Activated CD4-positive, alpha-beta T cell treated with anti-CD3 and anti-CD28 coated beads, Interleukin-2, Interleukin-6, amounts not matched to agents 100 ng/mL and 50 ng/mL, durations not matched to agents 16 hours and 8 hours (primary cell): ENCODE measurements at regions not wholly inside any gene's neighbourhood (a gene's known extent, or its start where the extent isn't known, plus 50 kb on each side); places are given as distances from the start of the nearest gene placed in this dataset.
"Not testable (repeated sequence)": the region's sequence is repeated elsewhere in the genome, so short reads cannot be mapped to it uniquely, and the experiment has no call there.

Source experiments
- DNase-seq: peaks from one replicate; pipeline ENCODE4 v3.0.0-alpha.2; 2020

DNA sequence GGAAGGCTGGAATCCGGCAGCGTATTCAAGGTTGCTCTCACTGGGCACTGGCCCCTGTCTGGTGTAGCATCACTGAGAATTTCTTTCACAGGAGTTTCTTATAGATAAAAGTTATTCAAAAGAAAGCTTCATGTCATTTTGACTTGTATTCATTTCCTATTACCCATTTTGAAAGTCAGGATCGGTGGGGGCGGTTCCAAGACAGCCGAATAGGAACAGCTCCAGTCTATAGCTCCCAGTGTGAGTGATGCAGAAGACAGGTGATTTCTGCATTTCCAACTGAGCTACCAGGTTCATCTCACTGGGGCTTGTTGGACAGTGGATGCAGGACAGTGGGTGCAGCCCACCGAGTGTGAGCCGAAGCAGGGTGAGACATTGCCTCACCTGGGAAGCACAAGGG is 51.5 kb upstream of the CDC42EP3 start:
- DNase-seq: not testable (repeated sequence)

DNA sequence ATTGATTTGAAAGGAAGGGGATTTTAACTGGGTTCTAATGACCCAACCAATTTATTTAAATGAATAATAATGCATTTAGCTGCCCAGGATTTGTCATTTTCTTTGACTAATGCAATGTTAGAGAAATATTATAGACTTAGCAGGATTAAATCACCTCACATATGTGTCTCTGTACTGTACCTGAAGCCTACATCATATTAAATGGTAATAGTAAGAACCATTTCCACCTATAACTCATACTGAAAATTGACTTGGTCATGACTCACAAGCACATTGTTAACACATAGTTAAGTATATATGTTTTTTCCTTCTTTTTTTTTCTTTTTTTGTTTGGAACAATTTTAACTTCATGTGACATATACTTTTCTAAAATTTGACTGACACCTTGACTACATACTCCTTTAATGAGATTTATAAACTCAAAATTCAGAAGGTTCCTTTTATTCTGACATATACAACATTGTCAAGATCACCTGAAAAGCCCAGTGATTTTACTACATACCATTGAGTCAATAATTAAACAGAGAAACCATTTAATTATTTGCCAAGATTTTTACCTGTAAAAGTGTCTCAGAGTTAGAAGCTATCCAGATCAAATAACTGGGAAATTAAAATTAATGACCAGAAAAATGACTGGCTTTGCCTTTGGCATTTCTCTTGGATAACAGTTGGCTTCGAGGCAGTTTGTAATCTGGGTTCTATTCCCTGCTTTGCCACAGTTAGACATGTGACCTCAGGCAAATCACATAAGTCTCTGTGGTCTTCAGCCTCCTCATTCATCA is 58.8 kb upstream of the CDC42EP3 start:
- peak; percentile 13 for DNase-seq

- DNase-seq: not testable (repeated sequence)
These were observed 61.0 kb upstream of the CDC42EP3 start for GRCh38 chr2:37732412-37732811.

- no peak for DNase-seq
These were observed 61.8 kb upstream of the CDC42EP3 start for GRCh38 chr2:37733251-37733650.

GRCh38 chr2:37733955-37734354 is 62.5 kb upstream of the CDC42EP3 start:
- DNase-seq: not testable (repeated sequence)

GRCh38 chr2:37734891-37735523 is 63.6 kb upstream of the CDC42EP3 start:
- DNase-seq: not testable (repeated sequence)

DNA sequence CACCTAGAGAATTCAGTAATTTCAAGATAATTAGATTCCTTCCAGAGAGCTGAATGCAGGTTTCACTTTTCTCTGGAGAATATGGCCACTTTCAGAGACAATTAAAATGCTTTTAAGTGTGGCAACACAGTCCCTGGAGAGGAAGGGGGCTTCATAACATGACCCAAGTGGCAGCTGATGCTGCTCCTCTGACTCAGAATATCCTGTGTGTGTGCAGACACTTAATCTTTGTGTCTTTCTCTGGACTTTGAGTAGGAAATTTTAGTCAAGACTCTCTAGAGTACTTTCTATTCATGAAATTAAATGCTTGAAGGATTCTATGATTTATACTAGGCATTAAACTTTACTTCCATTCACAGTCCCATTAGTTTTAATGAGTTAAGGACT is 64.1 kb upstream of the CDC42EP3 start:
- not testable (repeated sequence) for DNase-seq

- DNase-seq: no peak
These were observed 66.1 kb upstream of the CDC42EP3 start for GRCh38 chr2:37737507-37737906.

- DNase-seq: no peak
These were observed 66.9 kb upstream of the CDC42EP3 start for GRCh38 chr2:37738266-37738885.

DNA sequence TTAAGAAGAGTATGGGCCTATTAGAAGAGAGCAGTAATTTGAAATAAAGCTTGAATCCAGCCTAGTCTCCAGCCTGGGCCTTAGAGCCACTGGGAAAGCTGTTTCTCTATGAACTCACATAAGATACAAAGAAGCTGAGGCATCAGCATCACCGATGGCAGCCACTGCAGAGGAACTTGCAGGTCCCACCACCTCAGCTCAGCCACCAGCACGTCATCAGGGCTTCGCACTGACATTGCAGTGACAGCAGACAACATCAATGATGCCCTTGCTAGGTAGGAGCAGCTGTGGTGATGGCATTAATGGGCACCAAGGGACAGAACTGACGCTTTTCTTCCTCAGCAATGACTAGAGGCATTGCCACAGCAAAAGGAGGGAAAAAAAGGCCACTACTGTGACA is 67.7 kb upstream of the CDC42EP3 start:
- DNase-seq: no peak

DNA sequence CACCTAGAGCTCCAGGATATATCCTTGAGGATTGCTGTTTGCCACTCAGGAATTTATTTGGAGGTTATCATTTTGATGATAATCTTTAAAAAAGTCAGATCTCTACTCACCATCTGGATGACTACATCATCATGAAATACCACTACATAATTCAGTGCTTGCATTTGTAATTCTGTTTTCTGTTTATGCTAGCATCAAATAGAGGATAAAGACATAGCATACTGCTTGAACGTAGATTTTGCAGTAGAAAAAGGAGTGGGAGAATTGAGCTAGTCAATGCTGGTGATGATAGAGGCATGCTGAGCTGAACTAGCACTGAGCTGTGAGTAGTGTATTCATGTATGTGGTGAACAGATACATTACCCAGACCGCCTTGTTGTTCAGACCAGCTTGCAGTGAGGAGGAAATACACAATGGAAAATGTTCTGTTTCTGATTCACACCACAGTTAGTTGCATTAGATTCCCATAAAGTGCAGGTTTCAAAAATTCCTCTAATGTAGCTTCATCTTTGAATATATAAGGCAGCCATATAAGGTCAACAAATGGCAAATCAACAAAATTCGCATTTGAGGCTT is 68.8 kb upstream of the CDC42EP3 start:
- no peak for DNase-seq

GRCh38 chr2:37742286-37742685 is 70.8 kb upstream of the CDC42EP3 start:
- no peak for DNase-seq

GRCh38 chr2:37744010-37744409 is 72.6 kb upstream of the CDC42EP3 start:
- DNase-seq: no peak

DNA sequence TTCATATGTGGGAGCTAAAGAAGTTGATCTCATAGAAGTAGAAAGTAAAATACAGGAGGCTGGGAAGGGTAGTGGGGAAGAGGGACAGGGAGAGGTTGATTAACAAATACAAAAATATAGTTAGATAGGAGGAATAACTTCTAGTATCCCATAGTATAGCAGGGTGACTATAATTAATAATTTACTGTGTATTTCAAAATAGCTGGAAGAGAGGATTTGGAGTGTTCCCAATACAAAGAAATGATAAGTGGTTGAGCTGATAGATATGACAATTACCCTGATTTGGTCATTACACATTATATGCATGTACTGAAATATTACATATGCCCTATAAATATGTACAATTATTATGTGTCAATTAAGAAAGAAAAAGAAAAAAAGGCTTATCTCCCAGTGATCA is 73.5 kb upstream of the CDC42EP3 start:
- DNase-seq: not testable (repeated sequence)

DNA sequence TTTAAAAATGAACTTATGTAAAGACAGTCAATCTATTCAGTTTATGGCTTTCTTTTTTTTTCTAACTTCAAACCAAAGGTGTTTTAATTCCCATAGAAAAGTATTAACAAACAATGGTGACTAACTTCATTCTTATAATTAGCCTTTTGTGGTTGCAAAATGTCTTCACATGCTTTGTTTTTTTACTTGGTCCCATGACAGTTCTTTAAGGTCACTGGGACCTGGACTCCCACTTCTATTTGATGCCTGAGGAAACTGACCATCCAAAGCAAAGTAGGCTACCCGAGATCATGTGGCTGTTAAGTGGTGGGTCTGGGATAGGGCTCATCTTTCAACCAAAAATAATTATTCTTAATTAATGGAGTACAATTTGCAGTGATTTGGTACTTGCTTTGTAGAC is 74.6 kb upstream of the CDC42EP3 start:
- not testable (repeated sequence) for DNase-seq

DNA sequence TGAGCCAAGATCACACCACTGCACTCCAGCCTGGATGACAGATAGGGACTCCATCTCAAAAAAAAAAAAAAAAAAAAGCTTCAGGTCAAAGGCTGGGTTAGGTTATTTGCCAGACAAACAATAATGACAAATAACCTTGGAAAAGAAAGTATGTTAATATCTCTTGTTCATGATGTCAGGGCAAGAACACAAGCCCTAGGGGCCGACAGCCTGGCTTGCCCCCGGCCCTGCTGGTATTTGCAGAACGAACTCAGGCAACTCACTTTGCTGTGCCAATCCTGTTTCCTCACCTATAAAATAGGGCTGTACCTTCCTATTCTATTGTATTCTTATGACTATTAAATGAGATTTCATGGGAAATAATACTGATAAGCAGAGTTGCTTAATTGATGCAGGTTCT is 75.4 kb upstream of the CDC42EP3 start:
- DNase-seq: no peak

DNA sequence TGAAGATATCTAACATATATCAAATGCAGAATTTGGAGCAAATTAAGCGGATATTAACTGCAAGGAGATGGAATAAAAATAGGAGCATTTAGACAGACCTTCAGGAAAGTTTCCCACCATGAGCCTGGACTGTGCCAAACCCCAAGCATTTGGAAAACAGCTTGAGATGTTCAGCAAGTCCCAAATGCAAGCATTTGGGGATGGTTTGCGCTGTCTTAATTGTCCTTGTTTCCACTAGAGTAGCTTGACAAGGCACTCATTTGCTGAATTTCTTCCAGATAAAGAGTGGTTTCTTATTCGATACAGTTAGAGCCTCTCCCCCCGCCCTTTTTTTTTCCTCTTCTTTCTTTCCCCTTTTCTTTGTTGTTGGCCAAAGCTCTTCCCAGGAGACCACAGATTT is 77.1 kb upstream of the CDC42EP3 start:
- DNase-seq: no peak

- DNase-seq: not testable (repeated sequence)
These were observed 78.8 kb upstream of the CDC42EP3 start for GRCh38 chr2:37750286-37750685.

DNA sequence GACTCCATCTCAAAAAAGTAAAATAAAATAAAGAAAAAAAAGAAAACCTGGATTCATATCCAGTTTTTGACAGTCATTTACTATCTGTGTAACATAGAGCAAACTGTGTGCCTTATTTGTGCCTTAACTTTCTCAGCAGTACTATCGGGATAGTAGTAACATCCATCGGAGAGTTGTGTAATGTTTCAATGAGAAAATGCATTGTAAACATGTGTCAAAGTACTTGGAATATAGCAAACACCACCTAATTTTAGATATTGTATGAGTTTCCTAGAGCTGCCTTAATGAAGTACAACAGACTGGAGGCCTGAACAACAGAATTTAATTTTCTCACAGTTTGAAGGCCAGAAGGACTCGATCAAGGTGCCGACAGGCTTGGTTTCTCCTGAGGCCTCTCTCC is 81.3 kb upstream of the CDC42EP3 start:
- no peak for DNase-seq

GRCh38 chr2:37753758-37754157 is 82.3 kb upstream of the CDC42EP3 start:
- no peak for DNase-seq

DNA sequence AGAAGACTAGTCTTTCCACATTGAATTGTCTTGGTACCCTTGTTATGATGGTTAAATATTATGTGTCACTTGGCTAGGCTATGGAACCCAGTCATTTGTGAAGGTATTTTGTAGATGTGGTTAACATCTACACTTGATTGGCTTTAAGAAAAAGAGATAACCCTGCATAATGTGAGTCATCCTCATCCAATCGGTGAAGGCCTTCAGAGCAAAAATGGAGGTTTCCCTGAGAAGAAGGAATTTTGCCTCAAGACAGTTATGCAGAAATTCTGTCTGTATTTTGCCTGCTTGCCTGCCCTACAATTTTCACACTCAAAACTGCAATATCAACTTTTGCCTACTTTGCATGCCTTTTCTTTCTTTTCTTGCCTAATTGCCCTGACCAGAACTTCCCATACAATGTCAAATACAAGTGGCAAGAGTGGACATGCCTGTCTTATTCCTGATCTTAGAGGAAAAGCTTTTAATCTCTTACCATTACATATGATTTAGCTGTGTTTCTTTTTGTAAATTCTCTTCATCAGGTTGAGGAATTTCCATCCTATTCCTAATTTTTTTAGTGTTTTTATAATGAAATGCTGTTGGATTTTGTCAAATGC is 84.6 kb upstream of the CDC42EP3 start:
- not testable (repeated sequence) for DNase-seq

GRCh38 chr2:37757456-37757855 is 86.0 kb upstream of the CDC42EP3 start:
- DNase-seq: not testable (repeated sequence)

DNA sequence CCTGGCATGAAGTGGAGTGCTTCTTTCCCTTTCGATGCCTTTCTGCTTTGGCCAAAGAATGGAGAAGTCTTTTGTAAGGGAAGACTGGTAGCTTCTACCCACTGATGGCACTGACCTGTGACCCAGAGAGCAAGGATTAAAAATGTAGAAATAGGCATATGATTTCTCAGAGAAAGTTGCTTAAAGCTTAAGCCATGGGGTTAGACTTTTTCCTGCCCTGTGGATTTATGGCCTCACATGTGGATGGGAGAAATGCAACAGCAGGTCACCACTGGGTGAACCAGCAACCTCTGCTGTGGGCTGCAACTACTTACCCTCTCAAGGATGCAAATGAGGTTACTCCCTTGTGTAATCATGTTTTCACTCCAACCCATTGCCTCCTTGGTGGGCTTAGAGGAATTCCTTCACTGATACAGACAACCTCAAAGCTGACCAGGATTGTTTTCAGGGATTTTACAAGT is 86.7 kb upstream of the CDC42EP3 start:
- not testable (repeated sequence) for DNase-seq
